HEK293 (cell line): ENCODE measurements at regions not wholly inside any gene's neighbourhood (a gene's known extent, or its start where the extent isn't known, plus 50 kb on each side); places are given as distances from the start of the nearest gene placed in this dataset.

ENCODE experiments used
- CTCF ChIA-PET: fragments of 350-600 bp; formaldehyde crosslinking; extraction: SDS; loops from one replicate; lab custom pipeline; 2021; ENCODE audit warnings: antibody characterized with exemption; lab: Yijun Ruan, JAX
- POLR2A ChIA-PET: fragments of 300-600 bp; formaldehyde crosslinking; extraction: SDS; loops from one replicate; lab custom pipeline; 2020; ENCODE audit warnings: antibody characterized with exemption, inconsistent platforms; lab: Yijun Ruan, JAX
- H3K27ac ChIP-seq: fragments of 200-500 bp; sonication (Bioruptor generic); 2 replicates; pipeline ENCODE4 v1.5.1; 2014; ENCODE audit warnings: low read depth, low read length, control low read depth, inconsistent platforms; ENCODE audit errors: extremely low read depth
- H3K36me3 ChIP-seq, 2 experiments: fragments of 200-500 bp in 1 of 2; sonication (Bioruptor generic) in 1 of 2; 1 replicate in 1 of 2; 2 replicates in 1 of 2; pipeline ENCODE4 v1.5.1; 2014 to 2017; ENCODE audit warnings: inconsistent platforms in 2 of 2, low read length in 2 of 2; ENCODE audit not compliant: control insufficient read depth in 2 of 2, insufficient read depth in 1 of 2
- H3K4me1 ChIP-seq: fragments of 200-500 bp; sonication (Bioruptor generic); 2 replicates; pipeline ENCODE4 v1.5.1; 2014; ENCODE audit warnings: mild to moderate bottlenecking, low read length, inconsistent platforms; ENCODE audit not compliant: control insufficient read depth, insufficient read depth
- H3K4me3 ChIP-seq: 2 replicates; pipeline ENCODE4 v1.5.1; 2011; ENCODE audit warnings: low read depth, mild to moderate bottlenecking, control low read depth, low read length, moderate library complexity
- H3K9me3 ChIP-seq: fragments of 200-500 bp; sonication (Bioruptor generic); 2 replicates; pipeline ENCODE4 v1.5.1; 2014; ENCODE audit warnings: low read depth, low read length, inconsistent platforms; ENCODE audit not compliant: control insufficient read depth, insufficient read depth
- BCL11A ChIP-seq: fragments of 450-650 bp; formaldehyde crosslinking; IDR thresholded peaks from 2 replicates; pipeline ENCODE4 v1.5.1; 2016; ENCODE audit warnings: low read depth, missing biosample characterization, missing genetic modification characterization
- KLF16 ChIP-seq: fragments of 450-650 bp; formaldehyde crosslinking; IDR thresholded peaks from 2 replicates; pipeline ENCODE4 v1.5.1; 2017; ENCODE audit warnings: missing biosample characterization, missing genetic modification characterization
- KLF17 ChIP-seq: fragments of 450-650 bp; formaldehyde crosslinking; IDR thresholded peaks from 2 replicates; pipeline ENCODE4 v1.5.1; 2016; ENCODE audit warnings: missing biosample characterization, missing genetic modification characterization
- PRDM6 ChIP-seq: fragments of 450-650 bp; formaldehyde crosslinking; IDR thresholded peaks from 2 replicates; pipeline ENCODE4 v1.5.1; 2017; ENCODE audit warnings: missing biosample characterization, missing genetic modification characterization
- ZBTB17 ChIP-seq: fragments of 450-650 bp; formaldehyde crosslinking; IDR thresholded peaks from 2 replicates; pipeline ENCODE4 v1.5.1; 2016; ENCODE audit warnings: missing biosample characterization, missing genetic modification characterization
- ZBTB49 ChIP-seq: fragments of 450-650 bp; formaldehyde crosslinking; IDR thresholded peaks from 2 replicates; pipeline ENCODE4 v1.5.1; 2016; ENCODE audit warnings: missing biosample characterization, missing genetic modification characterization, low read depth
- ZFP69B ChIP-seq: fragments of 450-650 bp; formaldehyde crosslinking; IDR thresholded peaks from 2 replicates; pipeline ENCODE4 v1.5.1; 2016; ENCODE audit warnings: missing biosample characterization, missing genetic modification characterization
- ZNF10 ChIP-seq: fragments of 450-650 bp; formaldehyde crosslinking; IDR thresholded peaks from 2 replicates; pipeline ENCODE4 v1.5.1; 2017; ENCODE audit warnings: missing biosample characterization, missing genetic modification characterization
- ZNF138 ChIP-seq: fragments of 450-650 bp; formaldehyde crosslinking; IDR thresholded peaks from 2 replicates; pipeline ENCODE4 v1.5.1; 2016; ENCODE audit warnings: missing biosample characterization, missing genetic modification characterization, borderline replicate concordance
- ZNF174 ChIP-seq: fragments of 450-650 bp; formaldehyde crosslinking; IDR thresholded peaks from 2 replicates; pipeline ENCODE4 v1.5.0; 2017; ENCODE audit warnings: missing biosample characterization, mild to moderate bottlenecking, missing genetic modification characterization
- ZNF23 ChIP-seq: fragments of 450-650 bp; formaldehyde crosslinking; IDR thresholded peaks from 2 replicates; pipeline ENCODE4 v1.5.1; 2016; ENCODE audit warnings: missing biosample characterization, missing genetic modification characterization, borderline replicate concordance
- ZNF248 ChIP-seq: fragments of 450-650 bp; formaldehyde crosslinking; IDR thresholded peaks from 2 replicates; pipeline ENCODE4 v1.5.1; 2017; ENCODE audit warnings: missing biosample characterization, missing genetic modification characterization
- ZNF292 ChIP-seq: fragments of 450-650 bp; formaldehyde crosslinking; IDR thresholded peaks from 2 replicates; pipeline ENCODE4 v1.5.1; 2016; ENCODE audit warnings: low read depth, missing biosample characterization, missing genetic modification characterization, borderline replicate concordance
- ZNF341 ChIP-seq: fragments of 450-650 bp; formaldehyde crosslinking; IDR thresholded peaks from 2 replicates; pipeline ENCODE4; 2016; ENCODE audit warnings: low read depth, missing biosample characterization, missing genetic modification characterization
- ZNF354C ChIP-seq: fragments of 450-650 bp; formaldehyde crosslinking; IDR thresholded peaks from 2 replicates; pipeline ENCODE4 v1.5.1; 2016; ENCODE audit warnings: missing biosample characterization, missing genetic modification characterization, low read depth, borderline replicate concordance
- ZNF391 ChIP-seq: fragments of 450-650 bp; formaldehyde crosslinking; IDR thresholded peaks from 2 replicates; pipeline ENCODE4 v1.5.1; 2016; ENCODE audit warnings: low read depth, missing biosample characterization, missing genetic modification characterization, borderline replicate concordance
- ZNF529 ChIP-seq: fragments of 450-650 bp; formaldehyde crosslinking; IDR thresholded peaks from 2 replicates; pipeline ENCODE4 v1.5.1; 2017; ENCODE audit warnings: missing genetic modification characterization, missing biosample characterization; ENCODE audit not compliant: insufficient replicate concordance
- ZNF530 ChIP-seq: fragments of 450-650 bp; formaldehyde crosslinking; IDR thresholded peaks from 2 replicates; pipeline ENCODE4 v1.5.1; 2016; ENCODE audit warnings: low read depth, missing biosample characterization, missing genetic modification characterization
- ZNF549 ChIP-seq: fragments of 450-650 bp; IDR thresholded peaks from 2 replicates; pipeline ENCODE4 v1.5.1; 2018; ENCODE audit warnings: missing biosample characterization, missing genetic modification characterization, mild to moderate bottlenecking, inconsistent platforms, moderate library complexity
- ZNF580 ChIP-seq: fragments of 450-650 bp; formaldehyde crosslinking; IDR thresholded peaks from 2 replicates; pipeline ENCODE4 v1.5.1; 2016; ENCODE audit warnings: missing biosample characterization, missing genetic modification characterization
- ZNF621 ChIP-seq: fragments of 450-650 bp; formaldehyde crosslinking; IDR thresholded peaks from 2 replicates; pipeline ENCODE4 v1.5.1; 2017; ENCODE audit warnings: missing biosample characterization, missing genetic modification characterization
- ZNF629 ChIP-seq: fragments of 450-650 bp; formaldehyde crosslinking; IDR thresholded peaks from 2 replicates; pipeline ENCODE4 v1.5.1; 2017; ENCODE audit warnings: missing biosample characterization, missing genetic modification characterization
- ZNF664 ChIP-seq: fragments of 450-650 bp; formaldehyde crosslinking; IDR thresholded peaks from 2 replicates; pipeline ENCODE4 v1.5.1; 2016; ENCODE audit warnings: missing biosample characterization, missing genetic modification characterization
- ZNF670 ChIP-seq: fragments of 450-650 bp; formaldehyde crosslinking; IDR thresholded peaks from 2 replicates; pipeline ENCODE4 v1.5.1; 2016; ENCODE audit warnings: missing biosample characterization, missing genetic modification characterization, low read depth
- ZNF707 ChIP-seq: fragments of 450-650 bp; formaldehyde crosslinking; IDR thresholded peaks from 2 replicates; pipeline ENCODE4 v1.5.1; 2016; ENCODE audit warnings: missing biosample characterization, missing genetic modification characterization
- ZNF76 ChIP-seq: fragments of 450-650 bp; formaldehyde crosslinking; IDR thresholded peaks from 2 replicates; pipeline ENCODE4; 2016; ENCODE audit warnings: low read depth, missing biosample characterization, missing genetic modification characterization, borderline replicate concordance
- ZNF837 ChIP-seq: fragments of 450-650 bp; formaldehyde crosslinking; IDR thresholded peaks from 2 replicates; pipeline ENCODE4 v1.5.1; 2016; ENCODE audit warnings: missing biosample characterization, missing genetic modification characterization
- ZNF843 ChIP-seq: fragments of 450-650 bp; formaldehyde crosslinking; IDR thresholded peaks from 2 replicates; pipeline ENCODE4 v1.5.1; 2016; ENCODE audit warnings: missing biosample characterization, missing genetic modification characterization
- ZSCAN30 ChIP-seq: fragments of 450-650 bp; IDR thresholded peaks from 2 replicates; pipeline ENCODE4 v1.5.1; 2018; ENCODE audit warnings: missing biosample characterization, mild to moderate bottlenecking, missing genetic modification characterization, moderate library complexity

- no peaks in the 10 kb centered on the region for H3K9me3 ChIP-seq
- CTCF ChIA-PET, result interaction anchor here (0.5 kb wide), 1 partner anchor 1164 kb away, joined by 3 read pairs; no protein-coding TSS in a partner anchor
- H3K4me1 ChIP-seq, result 0 out of 2 replicates have a peak, but pooled peaks cover 4% of the 10 kb centered on the region
- no peak overlapping the region for H3K27ac ChIP-seq
- TF ChIP-seq ZBTB17 (no peak), KLF16 (no peak), ZSCAN30 (tag by site-specific recombination) (no peak), BCL11A (tag by site-specific recombination) (no peak), ZNF843 (tag by site-specific recombination) (no peak), ZNF138 (tag by site-specific recombination) (no peak), ZFP69B (tag by site-specific recombination) (no peak), KLF17 (no peak), ZNF529 (tag by site-specific recombination) (no peak), ZNF76 (tag by site-specific recombination) (no peak), ZNF707 (no peak), ZNF580 (tag by site-specific recombination) (no peak), ZNF530 (tag by site-specific recombination) (no peak), PRDM6 (no peak), ZNF292 (tag by site-specific recombination) (no peak), ZNF629 (tag by site-specific recombination) (no peak), ZNF341 (tag by site-specific recombination) (no peak), ZNF837 (tag by site-specific recombination) (no peak)
- POLR2A ChIA-PET, result no interaction called here
- no peak overlapping the region for H3K4me3 ChIP-seq
- no peaks in the 10 kb centered on the region for H3K36me3 ChIP-seq
Observed at GRCh38 chr21:45344576-45344975, 56.9 kb upstream of the POFUT2 start.

- Histone ChIP-seq H3K36me3 (no peaks in the 10 kb centered on the region), H3K4me3 (no peak overlapping the region), H3K4me1 (no peaks in the 10 kb centered on the region; the same call in 1 of the 2 replicates), H3K27ac (no peak overlapping the region), H3K9me3 (no peaks in the 10 kb centered on the region)
- POLR2A ChIA-PET, result no interaction called here
- CTCF ChIA-PET, result interaction anchor here (0.8 to 1.1 kb wide), 3 partner anchors 10 to 211 kb away, joined by 3 to 4 read pairs (median 3); no protein-coding TSS in a partner anchor
- TF ChIP-seq ZNF23 (tag by site-specific recombination) (no peak), ZNF354C (tag by site-specific recombination) (no peak), ZNF549 (tag by site-specific recombination) (no peak), ZBTB49 (tag by site-specific recombination) (no peak), ZNF621 (tag by site-specific recombination) (no peak), ZNF664 (tag by site-specific recombination) (no peak), ZNF391 (no peak), ZNF248 (tag by site-specific recombination) (no peak), ZNF10 (tag by site-specific recombination) (no peak), ZNF174 (tag by site-specific recombination) (no peak), ZNF670 (no peak)
Observed at GRCh38 chr21:45347048-45347711, 57.8 kb upstream of the COL18A1 start.
